ENCODE measurements at regions not wholly inside any gene's neighbourhood (a gene's known extent, or its start where the extent isn't known, plus 50 kb on each side); places are given as distances from the start of the nearest gene placed in this dataset.

- TF ChIP-seq CTCF (IDR thresholded peaks at IDR 0.05) (no peak), POLR2AphosphoS5 (IDR thresholded peaks at IDR 0.05) (no peak), POLR2A (IDR thresholded peaks at IDR 0.05) (no peak), EP300 (IDR thresholded peaks at IDR 0.05) (no peak)
These were observed 59.9 kb upstream of the KLF13 start for GRCh38 chr15:31266712-31267111.

All from sigmoid colon (tissue), 4 donors.